ENCODE measurements at regions not wholly inside any gene's neighbourhood (a gene's known extent, or its start where the extent isn't known, plus 50 kb on each side); places are given as distances from the start of the nearest gene placed in this dataset.

GRCh38 chr9:107603281-107603680 is 113.7 kb upstream of the KLF4 start:
- TF ChIP-seq, protein P1, sequence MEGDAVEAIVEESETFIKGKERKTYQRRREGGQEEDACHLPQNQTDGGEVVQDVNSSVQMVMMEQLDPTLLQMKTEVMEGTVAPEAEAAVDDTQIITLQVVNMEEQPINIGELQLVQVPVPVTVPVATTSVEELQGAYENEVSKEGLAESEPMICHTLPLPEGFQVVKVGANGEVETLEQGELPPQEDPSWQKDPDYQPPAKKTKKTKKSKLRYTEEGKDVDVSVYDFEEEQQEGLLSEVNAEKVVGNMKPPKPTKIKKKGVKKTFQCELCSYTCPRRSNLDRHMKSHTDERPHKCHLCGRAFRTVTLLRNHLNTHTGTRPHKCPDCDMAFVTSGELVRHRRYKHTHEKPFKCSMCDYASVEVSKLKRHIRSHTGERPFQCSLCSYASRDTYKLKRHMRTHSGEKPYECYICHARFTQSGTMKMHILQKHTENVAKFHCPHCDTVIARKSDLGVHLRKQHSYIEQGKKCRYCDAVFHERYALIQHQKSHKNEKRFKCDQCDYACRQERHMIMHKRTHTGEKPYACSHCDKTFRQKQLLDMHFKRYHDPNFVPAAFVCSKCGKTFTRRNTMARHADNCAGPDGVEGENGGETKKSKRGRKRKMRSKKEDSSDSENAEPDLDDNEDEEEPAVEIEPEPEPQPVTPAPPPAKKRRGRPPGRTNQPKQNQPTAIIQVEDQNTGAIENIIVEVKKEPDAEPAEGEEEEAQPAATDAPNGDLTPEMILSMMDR (conservative IDR thresholded peaks at IDR 0.05 in 1 of 2, IDR thresholded peaks at IDR 0.05 in 1 of 2; ENCODE audit: extremely low read depth in 1 of 2, insufficient read depth in 1 of 2, low read depth in 1 of 2, low read length in 2 of 2): no peak
- TF ChIP-seq EZH2 (IDR thresholded peaks at IDR 0.05; ENCODE audit: borderline replicate concordance, low read length): no peak
